ENCODE measurements at regions not wholly inside any gene's neighbourhood (a gene's known extent, or its start where the extent isn't known, plus 50 kb on each side); places are given as distances from the start of the nearest gene placed in this dataset.

DNA sequence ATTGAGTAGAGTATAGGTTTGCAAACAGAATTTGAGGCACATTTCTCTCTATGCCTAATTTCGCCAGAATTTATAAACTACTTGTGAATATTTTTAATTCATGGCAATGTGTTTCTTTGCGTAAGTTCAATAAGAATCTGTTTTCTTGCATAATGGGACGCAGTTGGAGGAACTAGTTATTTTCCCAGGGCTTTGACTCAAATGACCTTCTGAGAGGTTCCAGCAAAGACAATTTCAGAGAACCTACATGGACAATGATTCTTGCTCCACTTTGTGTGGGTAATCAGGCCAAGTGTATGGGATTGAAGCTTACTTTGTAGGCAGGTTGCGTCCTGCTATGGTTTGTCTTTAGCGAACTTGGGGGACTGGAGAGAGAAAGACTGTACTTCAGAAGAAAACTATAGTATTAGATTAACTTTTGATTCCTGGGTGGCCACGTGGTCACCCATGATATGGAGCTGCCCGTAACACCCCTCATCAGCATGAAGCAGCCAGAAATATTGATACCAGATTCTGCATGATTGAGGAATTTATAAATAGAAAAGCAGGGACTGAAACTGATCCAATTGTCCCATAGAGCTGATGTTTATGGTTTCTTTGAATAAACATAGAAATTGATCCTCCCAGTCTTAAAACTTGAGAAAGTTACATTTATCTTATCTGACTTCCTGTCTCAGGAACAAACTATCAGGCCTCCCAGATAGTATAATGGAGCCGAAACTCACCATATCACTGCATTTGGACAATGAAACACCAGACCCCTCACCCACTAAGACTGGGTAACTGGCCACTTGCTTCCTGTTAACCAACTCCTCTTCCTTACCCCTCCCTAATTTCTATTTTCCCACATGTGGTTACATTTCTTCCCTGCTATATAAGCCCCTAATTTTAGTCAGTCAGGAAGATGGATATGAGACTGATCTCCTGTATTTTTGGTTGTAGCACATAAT is 815.3 kb upstream of the HS6ST1 start:
- no peak for DNase-seq (ENCODE audit: low spot score)

DNA sequence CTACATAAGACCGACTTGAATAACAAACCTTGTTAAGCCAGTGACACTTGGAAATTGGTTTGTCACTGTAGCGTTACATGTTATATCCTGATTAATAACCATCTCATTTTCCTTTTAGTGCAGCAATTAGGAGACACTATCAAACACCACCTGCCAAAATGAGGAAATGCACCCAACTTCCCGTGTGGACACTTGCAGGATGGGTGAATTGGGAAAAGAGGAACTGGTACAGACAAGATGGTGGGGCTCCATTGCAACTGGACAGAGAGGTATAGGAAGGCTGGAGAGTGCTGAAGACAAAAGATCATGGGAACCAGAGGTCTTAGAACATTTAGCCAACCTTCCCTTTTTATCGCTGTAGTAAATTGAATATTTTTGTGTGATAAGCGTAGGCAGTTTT is 816.3 kb upstream of the HS6ST1 start:
- no peak for DNase-seq (ENCODE audit: low spot score)

DNA sequence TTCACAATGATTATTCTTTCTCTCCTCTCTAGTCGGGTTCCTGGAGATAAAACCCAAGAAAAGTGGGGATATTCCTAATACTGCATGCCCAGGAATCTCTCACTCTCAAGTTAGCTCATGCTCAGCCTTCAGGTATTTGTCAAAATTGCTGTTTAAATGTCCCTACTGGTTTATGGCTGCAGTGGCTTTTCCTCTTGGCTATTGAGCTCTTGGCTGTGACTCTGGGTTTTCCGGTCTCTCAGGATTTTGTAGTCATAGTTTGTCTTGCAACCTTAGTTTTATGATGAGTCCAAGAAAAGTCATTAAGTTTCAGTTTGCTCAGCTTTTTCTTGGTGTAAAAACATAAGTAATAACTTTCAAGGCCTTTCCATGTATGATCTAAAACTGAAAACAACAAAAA is 820.7 kb upstream of the HS6ST1 start:
- DNase-seq (ENCODE audit: low spot score): no peak

DNA sequence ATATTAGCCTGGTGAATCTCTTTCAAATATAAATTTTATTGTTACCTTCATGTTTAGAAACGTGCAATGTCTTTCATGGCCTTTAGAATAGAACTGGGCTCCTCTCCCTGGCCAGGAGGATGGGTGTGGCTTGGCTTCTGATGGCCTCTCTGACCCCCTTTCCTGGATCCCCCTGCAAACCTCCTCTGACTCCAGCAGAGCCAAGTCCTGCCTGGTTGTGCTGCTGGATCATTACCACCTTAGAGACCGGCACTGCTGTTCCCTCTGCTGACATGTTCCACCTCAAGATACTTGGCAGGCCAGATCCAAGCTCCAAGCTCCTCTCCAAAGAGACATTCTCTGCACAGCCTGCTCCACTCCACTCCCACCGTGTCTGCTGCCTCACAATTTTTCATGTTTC is 823.8 kb upstream of the HS6ST1 start:
- no peak for DNase-seq (ENCODE audit: low spot score)

- DNase-seq (ENCODE audit: low spot score): no peak
These were observed 825.6 kb upstream of the HS6ST1 start for GRCh38 chr2:129144082-129144791.

- no peak for DNase-seq (ENCODE audit: low spot score)
These were observed 827.0 kb upstream of the RAB6C start for GRCh38 chr2:129152514-129152913.

DNA sequence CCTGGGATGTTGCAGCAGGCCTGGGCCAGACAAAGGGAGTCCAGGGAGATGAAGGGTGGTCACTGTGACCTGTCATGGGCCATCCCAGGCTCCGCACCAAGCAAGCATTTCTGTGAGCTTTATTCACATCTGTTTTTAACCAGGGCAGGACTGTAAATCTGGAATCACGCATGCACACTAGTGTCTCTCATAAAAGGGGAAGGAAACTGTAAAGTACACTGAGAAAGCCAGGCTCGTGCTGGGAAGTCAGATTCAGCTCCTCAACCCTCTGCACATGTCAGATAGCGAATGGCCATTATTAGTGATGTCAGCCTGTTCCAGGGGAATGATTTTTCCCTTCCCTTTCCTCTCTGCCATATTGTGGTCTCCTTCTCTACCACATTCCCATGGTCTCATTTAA is 818.6 kb upstream of the RAB6C start:
- no peak for DNase-seq (ENCODE audit: low spot score)

- DNase-seq (ENCODE audit: low spot score): no peak
These were observed 815.1 kb upstream of the RAB6C start for GRCh38 chr2:129164220-129164949.

GRCh38 chr2:129165006-129165405 is 814.5 kb upstream of the RAB6C start:
- DNase-seq (ENCODE audit: low spot score): no peak

DNA sequence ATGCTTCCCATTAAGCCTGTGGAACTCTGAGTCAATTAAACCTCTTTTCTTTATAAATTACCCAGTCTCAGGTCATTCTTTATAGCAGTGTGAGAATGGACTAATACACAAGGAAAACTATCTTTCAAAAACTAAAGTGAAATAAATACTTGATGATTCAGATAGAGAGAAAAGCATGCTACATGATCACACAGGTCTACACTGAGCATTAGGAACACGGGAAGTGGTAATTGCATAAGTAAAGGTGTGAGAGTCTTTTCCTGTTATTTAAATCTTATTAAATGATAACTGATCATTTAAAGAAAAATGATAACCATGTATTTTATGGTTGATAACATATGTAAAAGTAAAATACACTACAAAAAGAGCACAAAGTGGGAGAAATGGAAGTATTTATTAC is 812.0 kb upstream of the RAB6C start:
- DNase-seq (ENCODE audit: low spot score): no peak

DNA sequence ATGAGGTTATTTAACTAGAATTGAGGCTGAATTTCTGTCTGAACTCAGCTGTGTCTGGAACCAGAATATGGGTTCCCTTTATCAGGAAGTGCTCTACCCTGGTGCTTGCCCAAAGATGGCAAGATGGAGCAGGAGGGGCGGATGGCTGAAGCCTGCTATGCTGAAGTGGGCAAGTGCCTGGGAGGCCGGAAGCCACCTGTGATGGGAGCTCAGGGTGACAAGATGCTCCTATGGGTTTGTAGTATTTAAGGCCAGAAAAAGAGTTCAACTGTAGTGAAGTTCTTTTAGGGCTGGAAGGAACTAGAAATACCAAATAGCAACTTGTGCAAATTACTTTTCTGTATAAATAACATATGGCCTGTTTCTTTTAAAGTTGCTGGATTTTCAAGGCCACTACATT is 808.9 kb upstream of the RAB6C start:
- no peak for DNase-seq (ENCODE audit: low spot score)

DNA sequence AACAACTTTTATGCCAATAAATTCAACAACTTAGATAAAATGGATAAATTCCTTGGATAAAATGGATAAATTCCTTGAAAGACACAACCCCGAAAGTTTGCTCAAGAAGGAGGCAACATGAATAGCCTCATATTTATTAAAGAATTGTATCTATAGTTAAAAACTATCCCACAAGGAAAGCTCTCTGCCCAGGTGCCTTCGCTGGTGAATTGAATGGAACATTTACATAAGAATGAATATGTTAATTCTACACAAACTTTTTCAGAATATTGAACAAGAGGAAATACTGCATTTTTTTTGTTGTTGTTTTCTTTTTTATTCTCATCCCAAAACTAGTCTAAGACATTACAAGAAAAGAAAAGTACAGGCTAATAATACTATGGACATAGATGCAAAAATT is 805.3 kb upstream of the RAB6C start:
- DNase-seq (ENCODE audit: low spot score): no peak

DNA sequence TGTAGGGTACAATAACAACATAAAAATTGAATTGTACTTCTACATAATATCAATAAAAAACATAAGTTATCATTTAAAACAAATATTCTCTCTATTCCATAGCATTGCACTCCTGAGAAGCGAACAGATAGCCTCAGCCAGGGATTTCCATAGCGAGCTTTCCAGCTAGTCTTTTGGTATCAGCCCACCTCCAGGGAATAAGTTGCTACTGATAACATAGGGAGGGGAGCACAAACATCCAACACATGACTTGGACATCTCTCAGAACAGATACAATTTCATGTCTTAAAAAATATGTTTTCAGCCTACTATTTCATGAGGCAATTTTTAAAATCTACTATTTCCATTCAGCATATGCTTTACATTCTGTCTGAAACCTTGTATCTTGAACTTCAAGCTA is 804.4 kb upstream of the RAB6C start:
- DNase-seq (ENCODE audit: low spot score): no peak

DNA sequence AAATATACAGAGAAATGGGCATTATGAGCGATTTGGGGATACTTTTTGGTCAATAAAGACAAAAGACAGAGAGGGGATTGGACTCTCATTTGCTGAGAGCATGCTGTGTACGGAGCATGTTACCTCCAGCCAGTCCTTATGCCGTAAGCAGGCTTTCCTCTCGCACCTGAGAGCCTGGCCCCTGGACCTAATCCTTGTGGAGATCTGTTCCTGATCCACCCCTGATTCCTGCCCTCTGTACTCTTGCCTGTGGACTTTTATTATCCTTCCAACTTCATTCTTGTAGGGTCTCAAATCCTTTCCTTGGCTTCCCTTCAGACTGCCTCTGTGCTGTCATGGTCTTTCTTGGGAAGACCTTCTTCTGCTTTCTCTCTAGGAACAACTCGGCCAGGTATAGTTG is 803.1 kb upstream of the RAB6C start:
- no peak for DNase-seq (ENCODE audit: low spot score)

GRCh38 chr2:129178356-129178755 is 801.1 kb upstream of the RAB6C start:
- no peak for DNase-seq (ENCODE audit: low spot score)

GRCh38 chr2:129179199-129179598 is 800.3 kb upstream of the RAB6C start:
- no peak for DNase-seq (ENCODE audit: low spot score)

DNA sequence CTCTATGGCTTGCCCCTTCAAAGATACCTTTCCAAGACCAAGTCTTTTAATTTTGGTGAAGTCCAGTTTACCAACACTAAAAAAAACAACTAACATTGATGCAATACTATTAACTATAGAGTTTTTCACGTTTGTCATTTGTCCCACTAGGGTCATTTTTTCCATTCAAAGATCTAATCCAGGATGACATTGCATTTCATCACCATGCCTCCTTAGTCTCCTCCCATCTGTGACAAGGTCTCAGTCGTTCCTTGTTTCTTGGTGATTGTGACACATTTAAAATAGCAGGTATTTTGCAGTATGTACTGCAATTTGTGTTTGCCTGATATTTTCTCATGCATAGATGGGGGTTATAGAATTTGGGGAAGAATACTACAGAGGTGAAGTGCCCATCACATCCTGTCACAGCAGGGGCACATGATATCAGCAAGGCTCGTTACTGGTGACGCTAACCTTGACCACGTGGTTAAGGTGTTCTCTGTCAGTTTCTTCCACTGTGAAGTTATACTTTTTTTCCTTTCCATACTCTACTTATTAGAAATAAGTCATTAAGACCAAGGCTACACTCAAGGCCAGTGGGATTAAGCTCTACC is 799.2 kb upstream of the RAB6C start:
- no peak for DNase-seq (ENCODE audit: low spot score)

DNA sequence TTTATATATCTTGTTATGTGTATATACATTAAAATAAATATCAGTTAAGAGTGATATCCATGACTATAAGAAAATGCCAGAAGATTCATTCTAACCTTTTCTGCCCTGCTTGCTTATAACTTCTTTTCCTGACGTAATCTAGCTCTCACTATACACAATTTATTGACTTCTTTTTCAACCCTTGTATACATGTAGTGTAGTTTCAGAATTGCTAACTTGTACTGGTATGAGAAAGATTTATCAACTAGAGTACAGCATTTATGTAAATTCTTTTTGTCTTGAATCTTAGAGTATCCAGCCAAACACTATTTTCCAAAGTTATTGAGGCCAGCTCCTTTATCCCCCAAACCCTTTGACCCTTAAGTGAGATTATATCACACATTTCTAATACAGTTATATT is 798.0 kb upstream of the RAB6C start:
- DNase-seq (ENCODE audit: low spot score): no peak

GRCh38 chr2:129181963-129182362 is 797.5 kb upstream of the RAB6C start:
- DNase-seq (ENCODE audit: low spot score): no peak

GRCh38 chr2:129187343-129187742 is 792.1 kb upstream of the RAB6C start:
- no peak for DNase-seq (ENCODE audit: low spot score)

DNA sequence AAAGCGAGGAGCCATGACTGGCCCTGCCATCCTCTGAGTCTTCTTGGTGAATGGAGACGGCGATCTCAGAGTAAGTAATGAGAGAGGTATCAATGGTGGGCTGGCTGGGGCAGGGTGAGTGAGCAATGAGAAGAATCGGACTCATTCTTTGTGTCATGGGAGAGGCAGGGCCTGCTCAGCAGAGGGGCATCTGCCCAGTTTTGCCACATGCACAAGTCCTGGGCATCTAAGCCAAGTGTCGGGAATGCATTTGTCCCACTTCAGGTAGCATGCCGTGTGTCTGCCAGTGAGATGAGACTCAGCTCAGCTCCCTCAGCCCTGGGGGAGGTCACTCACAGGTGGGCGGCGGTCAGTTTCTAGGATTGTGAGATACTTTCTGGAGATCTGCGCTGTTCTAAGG is 791.0 kb upstream of the RAB6C start:
- no peak for DNase-seq (ENCODE audit: low spot score)

DNA sequence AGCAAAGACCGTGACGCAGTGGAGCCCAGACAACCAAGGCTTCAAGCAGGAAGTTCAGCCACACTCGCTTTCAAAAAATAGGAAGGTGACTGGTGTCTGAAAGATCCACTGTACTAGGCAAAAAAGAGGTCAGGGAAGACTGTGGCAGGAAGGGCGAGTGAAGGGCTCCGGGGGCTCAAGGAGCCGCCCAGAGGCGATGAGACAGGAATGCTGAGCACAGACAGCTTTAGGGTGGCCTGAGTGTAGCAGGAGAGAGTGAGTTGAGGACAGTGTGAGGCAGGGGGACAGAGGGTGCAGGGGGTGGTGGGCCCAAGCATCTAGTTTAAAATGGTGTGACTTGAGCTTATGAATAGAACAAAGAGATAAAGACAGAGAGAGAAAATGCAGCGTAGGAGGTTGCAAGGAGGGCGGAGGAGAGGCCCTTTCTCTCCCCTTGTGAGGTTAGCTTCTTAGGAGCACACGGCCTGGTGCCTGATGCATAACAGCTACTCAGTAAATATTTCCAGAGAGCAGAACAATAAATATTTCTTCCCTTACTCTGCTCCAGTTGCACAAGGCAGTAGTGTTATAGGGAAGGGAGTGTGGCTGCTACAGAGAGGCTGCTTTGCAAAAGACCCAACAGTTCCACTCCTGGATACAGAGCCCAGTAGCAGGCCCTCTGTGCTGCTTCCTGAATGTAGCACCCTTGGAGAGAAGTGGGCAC is 789.7 kb upstream of the RAB6C start:
- no peak for DNase-seq (ENCODE audit: low spot score)

Measured in putamen (tissue), 1 donor.